ENCODE measurements at regions not wholly inside any gene's neighbourhood (a gene's known extent, or its start where the extent isn't known, plus 50 kb on each side); places are given as distances from the start of the nearest gene placed in this dataset.
"Not testable (repeated sequence)": the region's sequence is repeated elsewhere in the genome, so short reads cannot be mapped to it uniquely, and the experiment has no call there.

GRCh38 chr3:8136553-8136952 is 365.1 kb upstream of the LMCD1 start:
- no peak for DNase-seq (ENCODE audit: low read depth)

GRCh38 chr3:8143186-8143585 is 358.4 kb upstream of the LMCD1 start:
- no peak for DNase-seq (ENCODE audit: low read depth)

- no peak for DNase-seq (ENCODE audit: low read depth)
These were observed 356.0 kb upstream of the LMCD1 start for GRCh38 chr3:8145661-8146060.

GRCh38 chr3:8147711-8148110 is 353.9 kb upstream of the LMCD1 start:
- no peak for DNase-seq (ENCODE audit: low read depth)

- DNase-seq (ENCODE audit: low read depth): no peak
These were observed 348.7 kb upstream of the LMCD1 start for GRCh38 chr3:8152821-8153418.

- no peak for DNase-seq (ENCODE audit: low read depth)
These were observed 347.8 kb upstream of the LMCD1 start for GRCh38 chr3:8153800-8154199.

- no peak for DNase-seq (ENCODE audit: low read depth)
These were observed 347.0 kb upstream of the LMCD1 start for GRCh38 chr3:8154617-8155016.

- DNase-seq (ENCODE audit: low read depth): no peak
These were observed 345.5 kb upstream of the LMCD1 start for GRCh38 chr3:8156138-8156537.

GRCh38 chr3:8156831-8157230 is 344.8 kb upstream of the LMCD1 start:
- DNase-seq (ENCODE audit: low read depth): no peak

- DNase-seq (ENCODE audit: low read depth): no peak
These were observed 344.0 kb upstream of the LMCD1 start for GRCh38 chr3:8157640-8158039.

GRCh38 chr3:8164145-8164544 is 337.5 kb upstream of the LMCD1 start:
- no peak for DNase-seq (ENCODE audit: low read depth)

- no peak for DNase-seq (ENCODE audit: low read depth)
These were observed 335.6 kb upstream of the LMCD1 start for GRCh38 chr3:8166014-8166413.

- no peak for DNase-seq (ENCODE audit: low read depth)
These were observed 330.6 kb upstream of the LMCD1 start for GRCh38 chr3:8170971-8171508.

- no peak for DNase-seq (ENCODE audit: low read depth)
These were observed 327.7 kb upstream of the LMCD1 start for GRCh38 chr3:8173892-8174291.

GRCh38 chr3:8176759-8177483 is 324.7 kb upstream of the LMCD1 start:
- peak; percentile 54 for DNase-seq (ENCODE audit: low read depth)

- not testable (repeated sequence) for DNase-seq (ENCODE audit: low read depth)
These were observed 323.1 kb upstream of the LMCD1 start for GRCh38 chr3:8178516-8178915.

GRCh38 chr3:8182904-8183303 is 318.7 kb upstream of the LMCD1 start:
- no peak for DNase-seq (ENCODE audit: low read depth)

- DNase-seq (ENCODE audit: low read depth): no peak
These were observed 318.0 kb upstream of the LMCD1 start for GRCh38 chr3:8183627-8184026.

- no peak for DNase-seq (ENCODE audit: low read depth)
These were observed 315.4 kb upstream of the LMCD1 start for GRCh38 chr3:8186213-8186612.

GRCh38 chr3:8187996-8188395 is 313.6 kb upstream of the LMCD1 start:
- DNase-seq (ENCODE audit: low read depth): no peak

- no peak for DNase-seq (ENCODE audit: low read depth)
These were observed 312.6 kb upstream of the LMCD1 start for GRCh38 chr3:8189051-8189450.

- no peak for DNase-seq (ENCODE audit: low read depth)
These were observed 310.2 kb upstream of the LMCD1 start for GRCh38 chr3:8191406-8191805.

GRCh38 chr3:8197384-8197783 is 304.2 kb upstream of the LMCD1 start:
- no peak for DNase-seq (ENCODE audit: low read depth)

- no peak for DNase-seq (ENCODE audit: low read depth)
These were observed 303.0 kb upstream of the LMCD1 start for GRCh38 chr3:8198605-8199004.

All from M059J (cell line).